ENCODE measurements at regions not wholly inside any gene's neighbourhood (a gene's known extent, or its start where the extent isn't known, plus 50 kb on each side); places are given as distances from the start of the nearest gene placed in this dataset.
"Not testable (repeated sequence)": the region's sequence is repeated elsewhere in the genome, so short reads cannot be mapped to it uniquely, and the experiment has no call there.

DNA sequence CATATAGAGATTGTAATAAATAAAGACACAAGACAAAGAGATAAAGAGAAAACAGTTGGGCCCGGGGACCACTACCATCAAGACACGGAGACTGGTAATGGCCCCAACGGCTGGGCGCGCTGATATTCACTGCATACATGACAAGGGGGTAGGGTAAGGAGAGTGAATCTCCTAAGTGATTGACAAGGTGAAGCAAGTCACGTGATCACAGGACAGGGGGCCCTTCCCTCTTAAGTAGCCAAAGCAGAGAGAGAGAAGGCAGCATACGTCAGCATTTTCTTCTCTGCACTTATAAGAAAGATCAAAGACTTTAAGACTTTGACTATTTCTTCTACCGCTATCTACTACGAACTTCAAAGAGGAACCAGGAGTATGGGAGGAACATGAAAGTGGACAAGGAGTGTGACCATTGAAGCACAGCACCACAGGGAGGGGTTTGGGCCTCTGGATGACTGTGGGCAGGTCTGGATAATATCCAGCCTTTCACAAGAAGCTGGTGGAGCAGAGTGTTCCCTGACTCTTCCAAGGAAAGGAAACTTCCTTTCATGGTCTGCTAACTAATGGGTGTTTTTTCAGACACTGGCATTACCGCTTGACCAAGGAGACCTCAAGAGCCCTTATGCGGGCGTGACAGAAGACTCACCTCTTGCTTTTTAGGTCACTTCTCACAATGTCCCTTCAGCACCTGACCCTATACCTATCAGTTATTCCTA, 75.6 kb downstream of the MRPL39 start:
- H2AFZ ChIP-seq (ENCODE audit: low read length); H3K36me3 ChIP-seq (replicated peaks; ENCODE audit: insufficient read depth, low read length); H3F3A ChIP-seq (ENCODE audit: insufficient read depth, low read length); H4K20me1 ChIP-seq (ENCODE audit: insufficient read depth, low read length); H3K27me3 ChIP-seq (replicated peaks; ENCODE audit: insufficient read depth, low read length); H3K27ac ChIP-seq (ENCODE audit: low read length); H3K9ac ChIP-seq (ENCODE audit: low read length); H3K9me2 ChIP-seq (replicated peaks; ENCODE audit: insufficient read depth, low read length); H3K4me1 ChIP-seq (ENCODE audit: low read length); H3K9me3 ChIP-seq (replicated peaks; ENCODE audit: insufficient read depth, low read length); H3K79me2 ChIP-seq (ENCODE audit: low read length); H3K4me3 ChIP-seq (ENCODE audit: low read length); H3K4me2 ChIP-seq (ENCODE audit: low read depth, low read length); DNase-seq: not testable (repeated sequence)

GRCh38 chr21:25528515-25528914, 78.8 kb downstream of the MRPL39 start:
- no peaks in the 10 kb centered on the region for H3K9me2 ChIP-seq (replicated peaks; ENCODE audit: insufficient read depth, low read length)
- H3K27me3 ChIP-seq (replicated peaks; ENCODE audit: insufficient read depth, low read length), result no peaks in the 10 kb centered on the region
- TF ChIP-seq EZH2 (optimal IDR thresholded peaks at IDR 0.05; ENCODE audit: low read depth, low read length), result no peak
- no peak for TF ChIP-seq CTCF (IDR thresholded peaks at IDR 0.05; ENCODE audit: low read length)
- no peak for TF ChIP-seq EZH2phosphoT487 (IDR thresholded peaks at IDR 0.05; ENCODE audit: low read length)
- no peak overlapping the region for H3K9ac ChIP-seq (ENCODE audit: low read length)
- H3K4me3 ChIP-seq (ENCODE audit: low read length), result no peak overlapping the region
- no peaks in the 10 kb centered on the region for H4K20me1 ChIP-seq (ENCODE audit: insufficient read depth, low read length)
- H3F3A ChIP-seq (ENCODE audit: insufficient read depth, low read length), result no peaks in the 10 kb centered on the region
- H3K4me1 ChIP-seq (ENCODE audit: low read length), result no peaks in the 10 kb centered on the region
- H3K79me2 ChIP-seq (ENCODE audit: low read length), result no peaks in the 10 kb centered on the region
- H3K36me3 ChIP-seq (replicated peaks; ENCODE audit: insufficient read depth, low read length), result no peaks in the 10 kb centered on the region
- no peak overlapping the region for H3K4me2 ChIP-seq (ENCODE audit: low read depth, low read length)
- H3K9me3 ChIP-seq (replicated peaks; ENCODE audit: insufficient read depth, low read length), result no peaks in the 10 kb centered on the region
- DNase-seq, result no peak
- H3K27ac ChIP-seq (ENCODE audit: low read length), result no peak overlapping the region
- H2AFZ ChIP-seq (ENCODE audit: low read length), result no peak overlapping the region

DNA sequence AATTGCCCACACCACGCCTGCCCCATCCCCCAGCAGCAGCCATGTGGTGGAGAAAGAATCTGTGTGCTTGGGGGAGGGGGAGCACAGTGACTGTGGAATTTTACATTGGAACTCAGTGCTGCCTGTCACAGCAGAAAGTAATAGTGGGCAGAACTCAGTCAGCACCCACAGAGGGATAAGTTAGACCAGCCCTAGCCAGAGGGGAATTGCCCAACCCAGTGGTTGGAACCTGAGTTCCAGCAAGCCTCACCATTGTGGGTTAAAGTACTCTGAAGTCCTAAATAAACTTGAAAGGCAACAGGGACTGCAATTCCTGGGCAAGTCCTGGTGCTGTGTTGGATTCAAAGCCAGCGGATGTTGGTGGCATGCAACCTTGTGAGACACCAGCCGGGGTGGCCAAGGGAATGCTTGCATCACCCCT, 88.8 kb downstream of the MRPL39 start:
- Histone ChIP-seq H3K4me1 (ENCODE audit: low read length) (no peaks in the 10 kb centered on the region), H3K27me3 (replicated peaks; ENCODE audit: insufficient read depth, low read length) (no peaks in the 10 kb centered on the region), H3K27ac (ENCODE audit: low read length) (no peak overlapping the region), H3K79me2 (ENCODE audit: low read length) (no peaks in the 10 kb centered on the region), H3K4me3 (ENCODE audit: low read length) (no peak overlapping the region), H3F3A (ENCODE audit: insufficient read depth, low read length) (no peaks in the 10 kb centered on the region), H3K4me2 (ENCODE audit: low read depth, low read length) (no peak overlapping the region), H3K9ac (ENCODE audit: low read length) (no peak overlapping the region), H3K9me3 (replicated peaks; ENCODE audit: insufficient read depth, low read length) (no peaks in the 10 kb centered on the region), H3K36me3 (replicated peaks; ENCODE audit: insufficient read depth, low read length) (no peaks in the 10 kb centered on the region), H2AFZ (ENCODE audit: low read length) (no peak overlapping the region), H4K20me1 (ENCODE audit: insufficient read depth, low read length) (no peaks in the 10 kb centered on the region), H3K9me2 (replicated peaks; ENCODE audit: insufficient read depth, low read length) (no peaks in the 10 kb centered on the region)
- no peak for DNase-seq
- no peak for TF ChIP-seq EZH2phosphoT487 (IDR thresholded peaks at IDR 0.05; ENCODE audit: low read length)
- TF ChIP-seq EZH2 (optimal IDR thresholded peaks at IDR 0.05; ENCODE audit: low read depth, low read length), result no peak
- no peak for TF ChIP-seq CTCF (IDR thresholded peaks at IDR 0.05; ENCODE audit: low read length)
